Endothelial cell of umbilical vein (primary cell): ENCODE measurements at regions not wholly inside any gene's neighbourhood (a gene's known extent, or its start where the extent isn't known, plus 50 kb on each side); places are given as distances from the start of the nearest gene placed in this dataset.

ENCODE experiments used
- BruUV-seq: library from RNA; stranded (reverse); fragments of 400-500 nt; replicated peaks from 2 replicates; lab custom pipeline; 2021; lab: Mats Ljungman, UMichigan
- CTCF ChIA-PET: fragments of 300-600, 350-600 bp; sonication (Branson Sonifier 250); formaldehyde crosslinking; loops from one replicate; lab custom pipeline; 2021; ENCODE audit warnings: antibody characterized with exemption, inconsistent platforms; lab: Charles Lee
- POLR2A ChIA-PET: fragments of 300-600, 350-600 bp; sonication (Branson Sonifier 250); formaldehyde crosslinking; loops from one replicate; lab custom pipeline; 2021; ENCODE audit warnings: antibody characterized with exemption, inconsistent platforms; lab: Charles Lee
- DNase-seq: peaks from one replicate; pipeline ENCODE4 v3.0.0-alpha.2; 2011; ENCODE audit warnings: low read depth, low spot score
- FAIRE-seq: peaks from 2 replicates; lab custom pipeline; 2011; peaks lifted over from hg19 to GRCh38; lab: Jason Lieb, UNC
- H2AFZ ChIP-seq: 2 replicates; pipeline ENCODE4 v1.6.0; 2012; ENCODE audit warnings: low read depth, low read length, control low read depth, inconsistent platforms
- H3K27ac ChIP-seq: 2 replicates; pipeline ENCODE4 v1.5.1; 2011; ENCODE audit warnings: low read depth, mild to moderate bottlenecking, control low read depth, low read length, moderate library complexity; ENCODE audit not compliant: insufficient read depth
- H3K27me3 ChIP-seq, 2 experiments: 2 replicates each; pipeline versions ENCODE4 v1.6.0 to v1.6.1; 2011; ENCODE audit warnings: low read length in 2 of 2, mixed read lengths in 1 of 2; ENCODE audit not compliant: control insufficient read depth in 2 of 2, insufficient read depth in 2 of 2
- H3K36me3 ChIP-seq, 2 experiments: 2 replicates in 1 of 2; 3 replicates in 1 of 2; pipeline ENCODE4 v1.5.1; 2011; ENCODE audit warnings: low read length in 2 of 2, mild to moderate bottlenecking in 1 of 2, moderate library complexity in 1 of 2; ENCODE audit not compliant: control insufficient read depth in 2 of 2, insufficient read depth in 2 of 2; ENCODE audit errors: extremely low read depth in 1 of 2
- H3K4me1 ChIP-seq: 3 replicates; pipeline ENCODE4 v1.5.1; 2011; ENCODE audit warnings: mild to moderate bottlenecking, low read length; ENCODE audit not compliant: control insufficient read depth, insufficient read depth; ENCODE audit errors: extremely low read depth
- H3K4me2 ChIP-seq: 2 replicates; pipeline ENCODE4 v1.6.1; 2011; ENCODE audit warnings: low read length, control low read depth, mixed read lengths; ENCODE audit not compliant: insufficient read depth
- H3K4me3 ChIP-seq, 3 experiments: fragments of 200-600 bp in 1 of 3; sonication (generic), shearing (Covaris generic) in 1 of 3; replicated peaks in 1 of 3; 2 replicates each; pipeline ENCODE4 v1.5.1; 2011 to 2016; ENCODE audit warnings: control low read depth in 3 of 3, low read length in 3 of 3, mild to moderate bottlenecking in 2 of 3, inconsistent platforms in 1 of 3, low read depth in 1 of 3, moderate library complexity in 1 of 3; ENCODE audit not compliant: insufficient read depth in 1 of 3
- H3K79me2 ChIP-seq: 2 replicates; pipeline ENCODE4 v1.6.0; 2012; ENCODE audit warnings: low read length, inconsistent platforms; ENCODE audit not compliant: control insufficient read depth, insufficient read depth
- H3K9ac ChIP-seq: replicated peaks from 2 replicates; pipeline ENCODE3; 2011; ENCODE audit warnings: low read length, control low read depth; ENCODE audit not compliant: insufficient read depth; ENCODE audit errors: extremely low read depth
- H3K9me1 ChIP-seq: replicated peaks from 3 replicates; pipeline ENCODE4 v1.6.0; 2011; ENCODE audit warnings: mild to moderate bottlenecking, low read length; ENCODE audit not compliant: control insufficient read depth, insufficient read depth; ENCODE audit errors: extremely low read depth
- H3K9me3 ChIP-seq: replicated peaks from 2 replicates; pipeline ENCODE4 v1.5.1; 2012; ENCODE audit warnings: low read length, inconsistent platforms; ENCODE audit not compliant: control insufficient read depth, insufficient read depth
- H4K20me1 ChIP-seq: replicated peaks from 2 replicates; pipeline ENCODE3; 2011; ENCODE audit warnings: mild to moderate bottlenecking, low read length; ENCODE audit not compliant: control insufficient read depth, insufficient read depth; ENCODE audit errors: extremely low read depth
- EZH2 ChIP-seq: IDR thresholded peaks from 2 replicates; pipeline ENCODE4 v1.6.1; 2012; ENCODE audit warnings: borderline replicate concordance, low read depth, mild to moderate bottlenecking, moderate library complexity, low read length, inconsistent platforms; ENCODE audit not compliant: severe bottlenecking
- FOS ChIP-seq: IDR thresholded peaks from 2 replicates; pipeline ENCODE4 v1.6.1; 2011; ENCODE audit warnings: mild to moderate bottlenecking, low read length, moderate library complexity, borderline replicate concordance; ENCODE audit not compliant: insufficient read depth
- GATA2 ChIP-seq: IDR thresholded peaks from 2 replicates; pipeline ENCODE4 v1.7.0; 2011; ENCODE audit warnings: low read depth, mild to moderate bottlenecking, moderate library complexity, mixed read lengths, low read length; ENCODE audit not compliant: insufficient read length, insufficient read depth
- JUN ChIP-seq: IDR thresholded peaks from 2 replicates; pipeline ENCODE4 v1.6.1; 2011; ENCODE audit warnings: borderline replicate concordance, low read depth; ENCODE audit not compliant: insufficient read length, insufficient read depth
- MYC ChIP-seq: IDR thresholded peaks from one replicate; pipeline ENCODE4 v1.6.1; 2011; ENCODE audit warnings: mild to moderate bottlenecking, low read depth, low read length
- POLR2A ChIP-seq: IDR thresholded peaks from 2 replicates; pipeline ENCODE4 v1.6.1; 2012; ENCODE audit warnings: low read depth, mild to moderate bottlenecking, control low read depth, low read length
- POLR2AphosphoS5 ChIP-seq: IDR thresholded peaks from 2 replicates; pipeline ENCODE4 v1.6.1; 2012; ENCODE audit warnings: low read depth, mild to moderate bottlenecking, control low read depth, low read length, moderate library complexity; ENCODE audit not compliant: insufficient read depth
- dilution Hi-C: fragments of 300-500 bp; cut with MboI; formaldehyde crosslinking; loops from one replicate; pipeline ENCODE4 v1.15.0; 2019; ENCODE audit warnings: low sequenced_read_pairs; ENCODE audit not compliant: extremely low pct_ligation_motif_present
- intact Hi-C: fragments of 100-400 bp; cut with micrococcal nuclease; formaldehyde crosslinking; loops from one replicate; pipeline ENCODE4 v1.10.0; 2022
- TF ChIP-seq, protein P1 (sequence below), 2 donors: IDR thresholded peaks; 1 replicate in 1 of 2; 2 replicates in 1 of 2; pipeline ENCODE4 v1.5.1; 2011; ENCODE audit warnings: low read length in 2 of 2, mild to moderate bottlenecking in 2 of 2, moderate library complexity in 2 of 2, control low read depth in 1 of 2, inconsistent platforms in 1 of 2, low read depth in 1 of 2; ENCODE audit not compliant: insufficient read depth in 1 of 2; ENCODE audit errors: extremely low read depth in 1 of 2
- TF ChIP-seq, protein P2 (sequence below): IDR thresholded peaks from 2 replicates; pipeline ENCODE4 v1.6.1; 2011; ENCODE audit not compliant: insufficient read depth, insufficient read length

DNA sequence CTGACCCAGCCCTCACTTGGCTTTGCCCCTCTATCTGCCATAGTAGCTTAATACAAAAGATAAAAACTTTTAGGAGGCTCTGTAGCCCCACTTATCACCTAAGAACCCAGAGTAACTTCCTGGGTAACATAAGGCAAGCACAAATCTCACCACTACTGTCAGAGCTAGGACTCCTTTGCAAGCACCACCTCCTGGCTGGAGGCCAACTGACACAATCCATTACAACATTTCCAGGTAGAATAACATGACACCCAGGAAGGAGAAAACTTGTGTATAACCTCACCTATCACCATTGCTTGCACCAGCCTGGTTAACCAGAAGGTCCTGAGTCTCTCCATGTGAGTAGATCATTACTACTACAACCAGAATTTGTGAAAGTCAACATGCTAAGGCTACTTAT, 230.0 kb downstream of the TUSC7 start:
- CTCF ChIA-PET = no interaction called here
- Histone ChIP-seq H3K27ac (no peak overlapping the region), H3K9me3 (no peaks in the 10 kb centered on the region), H2AFZ (no peak overlapping the region), H3K79me2 (no peaks in the 10 kb centered on the region), H4K20me1 (no peaks in the 10 kb centered on the region), H3K4me1 (no peaks in the 10 kb centered on the region), H3K9me1 (no peaks in the 10 kb centered on the region), H3K4me3 (no peak overlapping the region), H3K9ac (no peak overlapping the region), H3K27me3 (peaks cover 2 to 3% of the 10 kb centered on the region in 2 experiments), H3K4me2 (no peak overlapping the region), H3K36me3 (no peaks in the 10 kb centered on the region)
- DNase-seq (no peak), FAIRE-seq (no peak)
- dilution Hi-C loops (no loop called here), intact Hi-C loops (no loop called here)
- no TSS peak for BruUV-seq
- no peak for TF ChIP-seq POLR2AphosphoS5
- TF ChIP-seq GATA2 = no peak
- no peak for TF ChIP-seq JUN
- no peak for TF ChIP-seq EZH2
- TF ChIP-seq MYC = no peak
- no peak for TF ChIP-seq FOS
- TF ChIP-seq, protein P1, sequence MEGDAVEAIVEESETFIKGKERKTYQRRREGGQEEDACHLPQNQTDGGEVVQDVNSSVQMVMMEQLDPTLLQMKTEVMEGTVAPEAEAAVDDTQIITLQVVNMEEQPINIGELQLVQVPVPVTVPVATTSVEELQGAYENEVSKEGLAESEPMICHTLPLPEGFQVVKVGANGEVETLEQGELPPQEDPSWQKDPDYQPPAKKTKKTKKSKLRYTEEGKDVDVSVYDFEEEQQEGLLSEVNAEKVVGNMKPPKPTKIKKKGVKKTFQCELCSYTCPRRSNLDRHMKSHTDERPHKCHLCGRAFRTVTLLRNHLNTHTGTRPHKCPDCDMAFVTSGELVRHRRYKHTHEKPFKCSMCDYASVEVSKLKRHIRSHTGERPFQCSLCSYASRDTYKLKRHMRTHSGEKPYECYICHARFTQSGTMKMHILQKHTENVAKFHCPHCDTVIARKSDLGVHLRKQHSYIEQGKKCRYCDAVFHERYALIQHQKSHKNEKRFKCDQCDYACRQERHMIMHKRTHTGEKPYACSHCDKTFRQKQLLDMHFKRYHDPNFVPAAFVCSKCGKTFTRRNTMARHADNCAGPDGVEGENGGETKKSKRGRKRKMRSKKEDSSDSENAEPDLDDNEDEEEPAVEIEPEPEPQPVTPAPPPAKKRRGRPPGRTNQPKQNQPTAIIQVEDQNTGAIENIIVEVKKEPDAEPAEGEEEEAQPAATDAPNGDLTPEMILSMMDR (IDR thresholded peaks at IDR 0.05; ENCODE audit: extremely low read depth in 1 of 2, insufficient read depth in 1 of 2, low read depth in 1 of 2, low read length in 2 of 2) = no peak
- TF ChIP-seq, protein P2, sequence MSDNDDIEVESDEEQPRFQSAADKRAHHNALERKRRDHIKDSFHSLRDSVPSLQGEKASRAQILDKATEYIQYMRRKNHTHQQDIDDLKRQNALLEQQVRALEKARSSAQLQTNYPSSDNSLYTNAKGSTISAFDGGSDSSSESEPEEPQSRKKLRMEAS = no peak
- TF ChIP-seq POLR2A = no peak
- POLR2A ChIA-PET = no interaction called here
